Body of pancreas (tissue), 4 donors: ENCODE measurements at regions not wholly inside any gene's neighbourhood (a gene's known extent, or its start where the extent isn't known, plus 50 kb on each side); places are given as distances from the start of the nearest gene placed in this dataset.

Experiments used
- ATAC-seq: fragments of 150-250 bp; one replicate; pipeline ENCODE4 v1.9.1; 2016
- DNase-seq, 4 donors: peaks; one replicate each; pipeline ENCODE4 v3.0.0-alpha.2; 2019
- H3K27ac ChIP-seq, 4 donors: fragments of 200-600 bp; sonication (generic); 1 replicate in 3 of 4; 2 replicates in 1 of 4; pipeline versions ENCODE4 v1.5.1 to v1.6.1; 2016 to 2019; ENCODE audit warnings: mild to moderate bottlenecking in 1 of 4, mixed read lengths in 1 of 4, moderate library complexity in 1 of 4
- H3K27me3 ChIP-seq, 2 donors: fragments of 200-600 bp; sonication (generic); one replicate each; pipeline ENCODE4 v1.6.0; 2016; ENCODE audit warnings: mild to moderate bottlenecking in 1 of 2
- H3K36me3 ChIP-seq, 2 donors: fragments of 200-600 bp; sonication (generic); replicated peaks in 1 of 2; 2 replicates each; pipeline ENCODE4 v1.5.1; 2016; ENCODE audit warnings: low read depth in 2 of 2; ENCODE audit not compliant: insufficient read depth in 1 of 2
- H3K4me1 ChIP-seq: fragments of 200-600 bp; sonication (generic); one replicate; pipeline ENCODE4 v1.6.0; 2016
- H3K4me3 ChIP-seq, 2 donors: fragments of 200-600 bp; sonication (generic); 1 replicate in 1 of 2; 2 replicates in 1 of 2; pipeline ENCODE4 v1.5.1; 2016 to 2019
- H3K9me3 ChIP-seq, 3 donors: fragments of 200-600 bp; sonication (generic); 1 replicate in 2 of 3; 2 replicates in 1 of 3; pipeline ENCODE4 v1.5.1; 2016
- POLR2A ChIP-seq, 3 donors: fragments of 450-650 bp; IDR thresholded peaks; one replicate each; pipeline ENCODE4 v1.6.1; 2016; ENCODE audit warnings: antibody characterized with exemption in 3 of 3, mild to moderate bottlenecking in 2 of 3
- WGBS, 2 donors: methylation state at CpG; one replicate each; pipeline ENCODE4 v1.1.5; 2017; 5-methylcytosine and 5-hydroxymethylcytosine counted together
- intact Hi-C: fragments of 100-400 bp; cut with DNase I; formaldehyde crosslinking; loops from one replicate; pipeline ENCODE4 v1.15.1; 2023
- TF ChIP-seq, protein P1 (sequence below), 7 experiments: fragments of 450-650 bp in 4 of 7; fragments of 200-600 bp in 3 of 7; sonication (generic) in 3 of 7; IDR thresholded peaks; one replicate each; pipeline ENCODE4 v1.5.1; 2016 to 2019; ENCODE audit warnings: antibody characterized with exemption in 7 of 7

DNA sequence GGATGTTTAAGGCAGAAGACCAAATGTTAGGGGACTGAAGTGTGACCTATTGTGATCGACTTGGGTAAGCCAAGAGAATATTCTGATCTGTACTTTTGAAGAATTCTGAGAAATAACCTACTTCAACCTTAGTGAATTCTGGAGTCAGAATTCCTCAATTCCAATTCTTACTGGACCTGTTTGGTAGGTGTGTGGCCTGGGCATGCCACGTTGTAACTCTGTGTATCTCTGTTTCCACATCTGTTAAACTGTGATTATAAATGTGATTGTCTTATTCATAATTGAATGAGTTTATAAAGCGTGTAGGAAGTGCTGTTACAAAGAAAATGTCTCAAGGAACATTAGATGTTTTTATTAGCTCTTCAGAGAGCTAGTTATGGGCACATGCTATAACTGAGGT is 64.5 kb downstream of the TUSC1 start:
- intact Hi-C loops = no loop called here
- ATAC-seq (no peak), DNase-seq (no peak)
- Histone ChIP-seq H3K36me3 (no peaks in the 10 kb centered on the region), H3K4me1 (no peaks in the 10 kb centered on the region), H3K4me3 (no peak overlapping the region), H3K9me3 (no peaks in the 10 kb centered on the region), H3K27ac (no peak overlapping the region), H3K27me3 (no peaks in the 10 kb centered on the region)
- 33 to 41% methylated on average over 3 of the region's 3 CpGs for WGBS, 2 donors
- TF ChIP-seq POLR2A (IDR thresholded peaks at IDR 0.05) = no peak
- TF ChIP-seq, protein P1, sequence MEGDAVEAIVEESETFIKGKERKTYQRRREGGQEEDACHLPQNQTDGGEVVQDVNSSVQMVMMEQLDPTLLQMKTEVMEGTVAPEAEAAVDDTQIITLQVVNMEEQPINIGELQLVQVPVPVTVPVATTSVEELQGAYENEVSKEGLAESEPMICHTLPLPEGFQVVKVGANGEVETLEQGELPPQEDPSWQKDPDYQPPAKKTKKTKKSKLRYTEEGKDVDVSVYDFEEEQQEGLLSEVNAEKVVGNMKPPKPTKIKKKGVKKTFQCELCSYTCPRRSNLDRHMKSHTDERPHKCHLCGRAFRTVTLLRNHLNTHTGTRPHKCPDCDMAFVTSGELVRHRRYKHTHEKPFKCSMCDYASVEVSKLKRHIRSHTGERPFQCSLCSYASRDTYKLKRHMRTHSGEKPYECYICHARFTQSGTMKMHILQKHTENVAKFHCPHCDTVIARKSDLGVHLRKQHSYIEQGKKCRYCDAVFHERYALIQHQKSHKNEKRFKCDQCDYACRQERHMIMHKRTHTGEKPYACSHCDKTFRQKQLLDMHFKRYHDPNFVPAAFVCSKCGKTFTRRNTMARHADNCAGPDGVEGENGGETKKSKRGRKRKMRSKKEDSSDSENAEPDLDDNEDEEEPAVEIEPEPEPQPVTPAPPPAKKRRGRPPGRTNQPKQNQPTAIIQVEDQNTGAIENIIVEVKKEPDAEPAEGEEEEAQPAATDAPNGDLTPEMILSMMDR (IDR thresholded peaks at IDR 0.05) = no peak

DNA sequence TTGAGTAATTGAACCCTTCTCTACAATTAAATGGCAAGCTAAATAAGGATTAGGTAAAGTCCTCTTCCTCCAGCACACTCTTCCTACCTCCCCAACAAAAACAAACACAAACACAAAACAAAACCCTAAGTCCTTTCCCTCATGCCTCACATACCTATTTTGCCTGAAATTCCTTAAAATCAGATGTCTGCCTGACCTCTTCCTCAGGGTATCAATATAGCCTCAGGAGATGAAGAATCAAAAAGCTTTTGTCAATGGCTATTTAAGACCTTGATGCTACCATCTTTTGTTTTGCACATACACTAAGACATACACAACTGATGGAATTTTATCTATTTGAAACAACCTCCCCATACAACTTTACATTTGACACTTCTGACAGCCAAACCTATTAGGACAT is 75.1 kb downstream of the TUSC1 start:
- intact Hi-C loops = no loop called here
- Histone ChIP-seq H3K9me3 (no peaks in the 10 kb centered on the region), H3K27ac (no peak overlapping the region), H3K4me3 (no peak overlapping the region), H3K4me1 (no peaks in the 10 kb centered on the region), H3K27me3 (no peaks in the 10 kb centered on the region), H3K36me3 (no peaks in the 10 kb centered on the region)
- no peak for DNase-seq
- TF ChIP-seq, protein P1 (IDR thresholded peaks at IDR 0.05) = no peak
- TF ChIP-seq POLR2A (IDR thresholded peaks at IDR 0.05) = no peak
- no peak for ATAC-seq

DNA sequence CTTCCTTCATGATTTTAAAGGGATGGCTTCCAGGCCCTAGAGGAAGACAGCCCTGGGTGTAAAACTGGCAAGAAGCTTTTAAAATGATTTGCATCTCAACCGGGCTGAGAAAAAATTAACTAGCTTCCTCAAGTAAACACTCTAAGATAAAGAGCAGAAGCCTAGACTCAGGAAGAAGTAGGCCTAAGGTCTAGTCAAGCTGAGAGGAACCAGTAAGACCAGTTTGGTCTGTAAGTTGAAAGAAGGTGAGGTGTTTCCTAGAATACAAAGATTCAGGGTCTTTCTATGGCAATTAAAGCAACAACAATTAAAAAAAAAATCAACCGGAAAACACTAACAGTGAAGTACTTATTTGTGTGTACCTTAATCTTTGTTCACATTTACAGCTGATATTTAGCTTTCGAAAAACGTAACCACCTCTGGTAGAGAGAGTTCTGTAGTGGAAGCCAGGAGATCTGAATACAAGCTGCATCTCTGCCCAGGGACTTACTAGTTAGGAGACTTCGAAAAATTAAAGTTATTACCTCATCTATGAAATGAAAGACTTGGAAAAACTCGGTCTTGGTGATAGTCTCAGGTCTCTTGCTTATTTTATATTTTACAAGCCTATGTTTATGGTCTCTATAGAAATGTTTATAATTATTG is 75.7 kb downstream of the TUSC1 start:
- TF ChIP-seq POLR2A (IDR thresholded peaks at IDR 0.05) = no peak
- TF ChIP-seq, protein P1 (IDR thresholded peaks at IDR 0.05) = no peak
- H3K36me3 ChIP-seq = no peaks in the 10 kb centered on the region
- no peaks in the 10 kb centered on the region for H3K9me3 ChIP-seq
- DNase-seq (no peak), ATAC-seq (no peak)
- no peak overlapping the region for H3K4me3 ChIP-seq
- H3K4me1 ChIP-seq = no peaks in the 10 kb centered on the region
- intact Hi-C loops = no loop called here
- 45 to 49% methylated on average over 6 of the region's 6 CpGs for WGBS, 2 donors
- no peaks in the 10 kb centered on the region for H3K27me3 ChIP-seq
- H3K27ac ChIP-seq = no peak overlapping the region

DNA sequence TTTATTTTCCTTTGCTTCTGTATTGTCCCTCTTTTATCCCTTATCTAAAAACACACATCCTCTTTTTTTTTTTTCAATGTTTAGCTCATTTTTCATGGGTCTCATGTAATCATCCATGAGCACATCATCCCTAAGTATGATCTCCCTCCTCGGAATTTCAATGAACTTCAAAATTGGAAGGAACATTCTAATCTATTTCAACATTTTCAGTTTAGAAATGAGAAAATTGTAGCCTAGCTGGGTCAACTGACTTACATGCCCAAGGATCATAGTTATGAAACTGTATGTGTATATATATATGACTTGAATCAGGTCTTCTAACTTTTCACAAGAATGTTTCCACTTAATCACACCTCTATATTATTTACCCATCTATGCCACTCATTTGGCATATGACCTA is 77.7 kb downstream of the TUSC1 start:
- Histone ChIP-seq H3K9me3 (no peaks in the 10 kb centered on the region), H3K4me3 (no peak overlapping the region), H3K27me3 (no peaks in the 10 kb centered on the region), H3K36me3 (no peaks in the 10 kb centered on the region), H3K27ac (no peak overlapping the region), H3K4me1 (no peaks in the 10 kb centered on the region)
- no peak for ATAC-seq
- DNase-seq = no peak
- TF ChIP-seq POLR2A (IDR thresholded peaks at IDR 0.05) = no peak
- TF ChIP-seq, protein P1 (IDR thresholded peaks at IDR 0.05) = no peak
- 57 to 73% methylated on average over 1 of the region's 1 CpG for WGBS, 2 donors
- intact Hi-C loops = no loop called here

DNA sequence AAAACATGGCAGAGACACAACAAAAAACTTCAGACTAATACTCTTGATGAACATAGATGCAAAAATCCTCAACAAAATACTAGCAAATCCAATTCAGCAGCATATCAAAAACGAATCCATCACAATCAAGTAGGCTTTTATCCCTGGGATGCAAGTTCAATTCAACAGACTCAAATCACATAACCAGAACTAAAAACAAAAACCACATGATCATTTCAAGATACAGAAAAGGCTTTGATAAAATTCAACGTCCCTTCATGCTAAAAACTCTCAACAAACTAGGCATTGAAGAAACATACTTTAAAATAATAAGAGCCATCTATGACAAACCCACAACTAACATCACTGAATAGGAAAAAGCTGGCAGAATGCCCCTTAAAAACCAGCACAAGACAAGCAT is 93.6 kb downstream of the TUSC1 start:
- Histone ChIP-seq H3K36me3 (no peaks in the 10 kb centered on the region), H3K27ac (no peak overlapping the region), H3K9me3 (no peaks in the 10 kb centered on the region), H3K27me3 (no peaks in the 10 kb centered on the region), H3K4me1 (no peaks in the 10 kb centered on the region), H3K4me3 (no peak overlapping the region)
- DNase-seq (no peak), ATAC-seq (no peak)
- TF ChIP-seq, protein P1 (IDR thresholded peaks at IDR 0.05) = no peak
- TF ChIP-seq POLR2A (IDR thresholded peaks at IDR 0.05) = no peak
- WGBS, 2 donors = 36 to 45% methylated on average over 2 of the region's 2 CpGs
- intact Hi-C loops = no loop called here
